HG03521 (cell line): ENCODE measurements at regions not wholly inside any gene's neighbourhood (a gene's known extent, or its start where the extent isn't known, plus 50 kb on each side); places are given as distances from the start of the nearest gene placed in this dataset.
A peak's percentile ranks its signal among the peaks of the same experiment; 100 is the strongest.

Source experiments
- ATAC-seq: cut with Tn5 transposase; IDR thresholded peaks from one replicate; pipeline ENCODE4 v1.9.1; 2021; ENCODE audit warnings: mild to moderate bottlenecking, moderate library complexity; ENCODE audit not compliant: unreplicated experiment

- ATAC-seq: peak; percentile 96
These were observed 215.5 kb upstream of the USP25 start for GRCh38 chr21:15514073-15514946.

- ATAC-seq: no peak
These were observed 213.9 kb upstream of the USP25 start for GRCh38 chr21:15515908-15516307.

GRCh38 chr21:15517394-15517793 lies 212.4 kb upstream of the USP25 start:
- ATAC-seq: no peak

- ATAC-seq: no peak
These were observed 208.8 kb upstream of the USP25 start for GRCh38 chr21:15520811-15521643.

- no peak for ATAC-seq
These were observed 208.2 kb upstream of the USP25 start for GRCh38 chr21:15521644-15522001.

GRCh38 chr21:15522148-15522547 lies 207.6 kb upstream of the USP25 start:
- ATAC-seq: no peak

GRCh38 chr21:15524855-15525254 lies 204.9 kb upstream of the USP25 start:
- no peak for ATAC-seq

- ATAC-seq: no peak
These were observed 203.0 kb upstream of the USP25 start for GRCh38 chr21:15526798-15527197.

- ATAC-seq: no peak
These were observed 201.4 kb upstream of the USP25 start for GRCh38 chr21:15528346-15528745.

GRCh38 chr21:15531986-15532385 lies 197.8 kb upstream of the USP25 start:
- no peak for ATAC-seq

GRCh38 chr21:15533618-15534017 lies 196.2 kb upstream of the USP25 start:
- ATAC-seq: no peak

GRCh38 chr21:15534450-15534886 lies 195.3 kb upstream of the USP25 start:
- ATAC-seq: no peak

- no peak for ATAC-seq
These were observed 190.4 kb upstream of the USP25 start for GRCh38 chr21:15539376-15539775.

GRCh38 chr21:15543473-15543872 lies 186.3 kb upstream of the USP25 start:
- ATAC-seq: no peak

- ATAC-seq: no peak
These were observed 180.1 kb upstream of the USP25 start for GRCh38 chr21:15549671-15550070.

- no peak for ATAC-seq
These were observed 176.8 kb upstream of the USP25 start for GRCh38 chr21:15552914-15553494.

- no peak for ATAC-seq
These were observed 171.9 kb upstream of the USP25 start for GRCh38 chr21:15557925-15558324.

- ATAC-seq: no peak
These were observed 170.9 kb upstream of the USP25 start for GRCh38 chr21:15558884-15559283.

GRCh38 chr21:15559660-15560059 lies 170.1 kb upstream of the USP25 start:
- no peak for ATAC-seq

- ATAC-seq: no peak
These were observed 169.3 kb upstream of the USP25 start for GRCh38 chr21:15560383-15561056.

GRCh38 chr21:15562748-15563147 lies 167.0 kb upstream of the USP25 start:
- no peak for ATAC-seq
